Lower leg skin (tissue), 3 donors: ENCODE measurements at regions not wholly inside any gene's neighbourhood (a gene's known extent, or its start where the extent isn't known, plus 50 kb on each side); places are given as distances from the start of the nearest gene placed in this dataset.

Source experiments
- POLR2A ChIP-seq, 2 donors: fragments of 450-650 bp; IDR thresholded peaks; one replicate each; pipeline ENCODE4 v1.6.1; 2016 to 2017; ENCODE audit warnings: antibody characterized with exemption in 2 of 2, mild to moderate bottlenecking in 1 of 2, moderate library complexity in 1 of 2
- TF ChIP-seq, protein P1 (sequence below), 3 donors: fragments of 450-650 bp; IDR thresholded peaks; one replicate each; pipeline ENCODE4 v1.5.1; 2016; ENCODE audit warnings: antibody characterized with exemption in 3 of 3, mild to moderate bottlenecking in 3 of 3, moderate library complexity in 2 of 3

DNA sequence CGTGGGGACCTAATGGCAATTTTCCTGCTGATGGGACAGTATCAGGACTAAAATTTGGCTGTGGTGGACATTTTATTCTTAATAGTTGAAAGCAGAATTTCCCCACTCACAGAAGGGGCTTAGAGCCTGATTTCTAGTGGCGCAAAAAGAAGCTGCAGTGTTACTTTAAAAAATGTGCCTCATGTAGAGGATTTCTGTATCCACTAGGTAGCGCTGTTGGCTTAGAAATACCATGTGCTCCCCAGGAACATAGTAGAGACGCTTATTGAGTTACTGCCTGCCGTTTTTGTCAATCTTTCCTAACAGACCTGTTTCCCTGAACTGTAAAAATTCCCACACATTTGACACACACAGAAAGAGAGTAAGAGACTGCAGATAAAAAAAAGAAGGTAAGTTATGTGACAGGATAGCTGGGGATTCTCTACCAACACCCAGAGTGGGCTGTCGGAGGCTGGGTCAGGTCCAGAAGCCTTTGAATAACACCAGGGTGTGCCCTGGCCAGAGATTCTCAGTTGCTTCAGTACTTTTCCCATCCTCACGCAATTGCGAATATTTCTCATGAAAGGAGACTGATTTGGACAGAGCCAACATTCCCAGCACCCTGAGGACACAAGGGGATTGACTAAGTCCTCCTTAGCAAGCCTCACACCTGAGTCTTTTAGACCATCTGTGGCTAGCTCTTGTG is 88.4 kb downstream of the ZXDA start:
- TF ChIP-seq, protein P1, sequence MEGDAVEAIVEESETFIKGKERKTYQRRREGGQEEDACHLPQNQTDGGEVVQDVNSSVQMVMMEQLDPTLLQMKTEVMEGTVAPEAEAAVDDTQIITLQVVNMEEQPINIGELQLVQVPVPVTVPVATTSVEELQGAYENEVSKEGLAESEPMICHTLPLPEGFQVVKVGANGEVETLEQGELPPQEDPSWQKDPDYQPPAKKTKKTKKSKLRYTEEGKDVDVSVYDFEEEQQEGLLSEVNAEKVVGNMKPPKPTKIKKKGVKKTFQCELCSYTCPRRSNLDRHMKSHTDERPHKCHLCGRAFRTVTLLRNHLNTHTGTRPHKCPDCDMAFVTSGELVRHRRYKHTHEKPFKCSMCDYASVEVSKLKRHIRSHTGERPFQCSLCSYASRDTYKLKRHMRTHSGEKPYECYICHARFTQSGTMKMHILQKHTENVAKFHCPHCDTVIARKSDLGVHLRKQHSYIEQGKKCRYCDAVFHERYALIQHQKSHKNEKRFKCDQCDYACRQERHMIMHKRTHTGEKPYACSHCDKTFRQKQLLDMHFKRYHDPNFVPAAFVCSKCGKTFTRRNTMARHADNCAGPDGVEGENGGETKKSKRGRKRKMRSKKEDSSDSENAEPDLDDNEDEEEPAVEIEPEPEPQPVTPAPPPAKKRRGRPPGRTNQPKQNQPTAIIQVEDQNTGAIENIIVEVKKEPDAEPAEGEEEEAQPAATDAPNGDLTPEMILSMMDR (IDR thresholded peaks at IDR 0.05): no peak
- no peak for TF ChIP-seq POLR2A (IDR thresholded peaks at IDR 0.05)
